ENCODE measurements at regions not wholly inside any gene's neighbourhood (a gene's known extent, or its start where the extent isn't known, plus 50 kb on each side); places are given as distances from the start of the nearest gene placed in this dataset.

GRCh38 chr6:866316-866715 is 173.4 kb upstream of the EXOC2 start:
- TF ChIP-seq POLR2AphosphoS5 (IDR thresholded peaks at IDR 0.05; ENCODE audit: low read depth, low read length) (no peak), SIN3A (IDR thresholded peaks at IDR 0.05; ENCODE audit: borderline replicate concordance, insufficient read depth, low read length) (no peak), FOXP2 (optimal IDR thresholded peaks at IDR 0.05; ENCODE audit: borderline replicate concordance, extremely low read depth, extremely low read length, insufficient read depth) (no peak), TAF1 (IDR thresholded peaks at IDR 0.05; ENCODE audit: borderline replicate concordance, insufficient read depth, low read length) (no peak), REST (IDR thresholded peaks at IDR 0.05; ENCODE audit: insufficient read depth in 1 of 2, low read depth in 2 of 2, low read length in 2 of 2) (no peak)

DNA sequence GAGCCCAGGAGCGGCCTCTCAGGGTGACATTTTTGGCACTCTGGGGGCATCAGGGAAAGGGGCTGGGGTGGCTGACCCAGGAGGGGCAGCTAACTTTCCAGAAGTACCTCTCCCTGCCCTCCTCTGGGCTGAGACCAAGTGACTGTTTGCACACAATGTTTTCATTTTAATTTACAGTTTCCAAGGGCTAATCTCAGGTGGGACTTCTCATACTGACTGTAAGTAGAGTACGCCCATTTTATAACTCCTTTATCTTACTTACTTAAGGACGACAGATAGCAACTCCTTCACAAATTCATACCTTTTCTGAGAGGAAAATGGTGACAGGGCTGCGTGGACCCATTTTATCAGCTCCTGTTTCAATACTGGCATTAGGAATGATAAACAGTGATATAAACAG is 172.9 kb upstream of the EXOC2 start:
- TF ChIP-seq SIN3A (IDR thresholded peaks at IDR 0.05; ENCODE audit: borderline replicate concordance, insufficient read depth, low read length) = no peak
- no peak for TF ChIP-seq REST (IDR thresholded peaks at IDR 0.05; ENCODE audit: insufficient read depth in 1 of 2, low read depth in 2 of 2, low read length in 2 of 2)
- no peak for TF ChIP-seq POLR2AphosphoS5 (IDR thresholded peaks at IDR 0.05; ENCODE audit: low read depth, low read length)
- TF ChIP-seq TAF1 (IDR thresholded peaks at IDR 0.05; ENCODE audit: borderline replicate concordance, insufficient read depth, low read length) = no peak
- no peak for TF ChIP-seq FOXP2 (optimal IDR thresholded peaks at IDR 0.05; ENCODE audit: borderline replicate concordance, extremely low read depth, extremely low read length, insufficient read depth)

DNA sequence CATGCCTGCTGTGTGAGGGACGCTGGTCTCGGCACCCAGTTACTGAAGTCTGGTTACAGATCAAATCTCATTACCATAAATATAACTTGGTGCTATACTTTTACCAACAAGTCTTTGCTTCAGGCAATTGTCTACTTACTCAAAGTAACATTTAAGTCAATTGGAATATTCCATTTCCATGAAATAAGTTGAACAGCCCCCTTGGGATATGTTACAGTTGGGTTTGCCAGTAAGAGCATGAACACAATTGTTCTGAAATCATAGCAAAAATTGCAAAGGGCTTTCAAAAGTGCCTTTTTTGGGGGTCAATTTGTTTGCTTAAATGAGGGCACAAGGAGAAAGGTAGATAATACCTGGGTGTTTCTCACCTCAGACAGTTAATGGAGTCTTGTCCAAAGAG is 170.9 kb upstream of the EXOC2 start:
- no peak for TF ChIP-seq FOXP2 (optimal IDR thresholded peaks at IDR 0.05; ENCODE audit: borderline replicate concordance, extremely low read depth, extremely low read length, insufficient read depth)
- no peak for TF ChIP-seq REST (IDR thresholded peaks at IDR 0.05; ENCODE audit: insufficient read depth in 1 of 2, low read depth in 2 of 2, low read length in 2 of 2)
- no peak for TF ChIP-seq POLR2AphosphoS5 (IDR thresholded peaks at IDR 0.05; ENCODE audit: low read depth, low read length)
- TF ChIP-seq SIN3A (IDR thresholded peaks at IDR 0.05; ENCODE audit: borderline replicate concordance, insufficient read depth, low read length) = no peak
- TF ChIP-seq TAF1 (IDR thresholded peaks at IDR 0.05; ENCODE audit: borderline replicate concordance, insufficient read depth, low read length) = no peak

DNA sequence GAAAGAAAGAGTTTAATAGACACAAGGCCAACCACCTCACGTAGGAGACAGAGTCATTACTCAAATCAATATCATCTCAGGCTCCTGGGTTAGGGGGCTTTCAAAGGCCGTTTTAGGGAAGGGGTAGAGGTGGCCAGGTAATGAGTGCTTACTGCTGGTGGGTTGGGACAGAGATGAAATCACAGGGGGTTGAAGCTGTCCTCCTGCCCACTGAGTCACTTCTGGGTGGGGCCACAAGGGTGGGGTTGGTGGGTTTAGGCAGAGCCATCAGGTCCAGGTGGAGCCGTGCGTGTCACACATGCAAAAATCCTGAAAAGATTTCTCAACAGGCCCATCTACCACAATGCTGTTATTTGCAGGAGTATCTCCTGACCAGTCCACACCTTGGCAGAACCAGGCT is 167.0 kb upstream of the EXOC2 start:
- TF ChIP-seq FOXP2 (optimal IDR thresholded peaks at IDR 0.05; ENCODE audit: borderline replicate concordance, extremely low read depth, extremely low read length, insufficient read depth) = no peak
- no peak for TF ChIP-seq POLR2AphosphoS5 (IDR thresholded peaks at IDR 0.05; ENCODE audit: low read depth, low read length)
- TF ChIP-seq REST (IDR thresholded peaks at IDR 0.05; ENCODE audit: insufficient read depth in 1 of 2, low read depth in 2 of 2, low read length in 2 of 2) = no peak
- no peak for TF ChIP-seq TAF1 (IDR thresholded peaks at IDR 0.05; ENCODE audit: borderline replicate concordance, insufficient read depth, low read length)
- TF ChIP-seq SIN3A (IDR thresholded peaks at IDR 0.05; ENCODE audit: borderline replicate concordance, insufficient read depth, low read length) = no peak
